Stimulated activated naive CD4-positive, alpha-beta T cell treated with Interleukin-2 at 50 U/mL for 16 hours (primary cell): ENCODE measurements at regions not wholly inside any gene's neighbourhood (a gene's known extent, or its start where the extent isn't known, plus 50 kb on each side); places are given as distances from the start of the nearest gene placed in this dataset.
"Not testable (repeated sequence)": the region's sequence is repeated elsewhere in the genome, so short reads cannot be mapped to it uniquely, and the experiment has no call there.

Source experiments
- DNase-seq: peaks from one replicate; lab custom pipeline; 2025; lab: John Stamatoyannopoulos, UW

GRCh38 chr5:117800261-117800660 lies 1188.1 kb downstream of the DTWD2 start:
- DNase-seq, result no peak

GRCh38 chr5:117794847-117795246 lies 1193.5 kb downstream of the DTWD2 start:
- DNase-seq, result no peak

- DNase-seq, result no peak
These were observed 1194.4 kb downstream of the DTWD2 start for GRCh38 chr5:117793963-117794362.

GRCh38 chr5:117792476-117792875 lies 1195.9 kb downstream of the DTWD2 start:
- DNase-seq, result no peak

- DNase-seq, result no peak
These were observed 1199.8 kb downstream of the DTWD2 start for GRCh38 chr5:117788596-117788995.

GRCh38 chr5:117779171-117779570 lies 1204.5 kb upstream of the SEMA6A start:
- DNase-seq, result no peak

GRCh38 chr5:117776977-117777376 lies 1202.4 kb upstream of the SEMA6A start:
- DNase-seq, result no peak

GRCh38 chr5:117769877-117770276 lies 1195.3 kb upstream of the SEMA6A start:
- DNase-seq, result no peak

- DNase-seq, result no peak
These were observed 1188.6 kb upstream of the SEMA6A start for GRCh38 chr5:117763271-117763670.

- no peak for DNase-seq
These were observed 1186.6 kb upstream of the SEMA6A start for GRCh38 chr5:117761186-117761585.

GRCh38 chr5:117759849-117760499 lies 1185.4 kb upstream of the SEMA6A start:
- DNase-seq, result no peak

GRCh38 chr5:117752403-117752802 lies 1177.8 kb upstream of the SEMA6A start:
- DNase-seq, result no peak

- no peak for DNase-seq
These were observed 1173.7 kb upstream of the SEMA6A start for GRCh38 chr5:117748336-117748735.

- DNase-seq, result no peak
These were observed 1168.7 kb upstream of the SEMA6A start for GRCh38 chr5:117743337-117743736.

- no peak for DNase-seq
These were observed 1167.1 kb upstream of the SEMA6A start for GRCh38 chr5:117741655-117742206.

GRCh38 chr5:117740268-117740667 lies 1165.6 kb upstream of the SEMA6A start:
- no peak for DNase-seq

GRCh38 chr5:117738571-117738970 lies 1163.9 kb upstream of the SEMA6A start:
- DNase-seq, result no peak

- DNase-seq, result no peak
These were observed 1162.1 kb upstream of the SEMA6A start for GRCh38 chr5:117736698-117737097.

GRCh38 chr5:117734056-117734455 lies 1159.4 kb upstream of the SEMA6A start:
- no peak for DNase-seq

- no peak for DNase-seq
These were observed 1158.4 kb upstream of the SEMA6A start for GRCh38 chr5:117733051-117733450.

GRCh38 chr5:117732264-117732663 lies 1157.6 kb upstream of the SEMA6A start:
- DNase-seq, result no peak

- no peak for DNase-seq
These were observed 1156.8 kb upstream of the SEMA6A start for GRCh38 chr5:117731446-117731845.

- DNase-seq, result not testable (repeated sequence)
These were observed 1146.2 kb upstream of the SEMA6A start for GRCh38 chr5:117720784-117721183.

GRCh38 chr5:117719413-117719812 lies 1144.8 kb upstream of the SEMA6A start:
- no peak for DNase-seq
